HepG2 (cell line): ENCODE measurements at regions not wholly inside any gene's neighbourhood (a gene's known extent, or its start where the extent isn't known, plus 50 kb on each side); places are given as distances from the start of the nearest gene placed in this dataset.

ENCODE experiments used
- HMGA1 ChIP-seq: sonication (generic); formaldehyde crosslinking; conservative IDR thresholded peaks from 2 replicates; pipeline ENCODE4 v1.4.0; 2020; ENCODE audit warnings: missing genetic modification reagents
- HNF1B ChIP-seq: sonication (generic); formaldehyde crosslinking; IDR thresholded peaks from 2 replicates; pipeline ENCODE4 v1.5.1; 2020; ENCODE audit warnings: mild to moderate bottlenecking, moderate library complexity, missing genetic modification reagents
- NR2F2 ChIP-seq: IDR thresholded peaks from 2 replicates; pipeline ENCODE4 v1.6.1; 2012; ENCODE audit warnings: low read depth, inconsistent platforms, borderline replicate concordance
- SYNCRIP ChIP-seq: fragments of 200-400 bp; formaldehyde crosslinking; IDR thresholded peaks from 2 replicates; pipeline ENCODE4 v1.6.1; 2018; ENCODE audit warnings: mild to moderate bottlenecking, low read depth, low read length; ENCODE audit not compliant: insufficient read depth
- ZNF275 ChIP-seq: sonication (generic); formaldehyde crosslinking; IDR thresholded peaks from 2 replicates; pipeline ENCODE4 v1.8.0; 2022; ENCODE audit warnings: missing genetic modification reagents, mild to moderate bottlenecking, inconsistent platforms, borderline replicate concordance
- ZNF276 ChIP-seq: sonication (generic); formaldehyde crosslinking; IDR thresholded peaks from 2 replicates; pipeline ENCODE4 v1.4.0; 2020; ENCODE audit warnings: mild to moderate bottlenecking, low read depth, missing genetic modification reagents
- ZNF414 ChIP-seq: sonication (generic); formaldehyde crosslinking; IDR thresholded peaks from 2 replicates; pipeline ENCODE4 v1.5.0; 2020; ENCODE audit warnings: missing genetic modification reagents
- ZNF44 ChIP-seq: sonication (generic); formaldehyde crosslinking; IDR thresholded peaks from 2 replicates; pipeline ENCODE4 v1.5.1; 2020; ENCODE audit warnings: mild to moderate bottlenecking, missing genetic modification reagents

- no peak for TF ChIP-seq HMGA1 (CRISPR knock-in tag)
- TF ChIP-seq ZNF275 (CRISPR knock-in tag), result no peak
- no peak for TF ChIP-seq SYNCRIP
- no peak for TF ChIP-seq HNF1B
- TF ChIP-seq ZNF276 (CRISPR knock-in tag), result no peak
- no peak for TF ChIP-seq ZNF414
- no peak for TF ChIP-seq NR2F2
- TF ChIP-seq ZNF44 (CRISPR knock-in tag), result no peak
Observed at GRCh38 chr1:4418021-4418420, 236.4 kb upstream of the AJAP1 start (continued).
